Activated B cell treated with CpG ODN at 0.5 μM for 24 hours (primary cell): ENCODE measurements at regions not wholly inside any gene's neighbourhood (a gene's known extent, or its start where the extent isn't known, plus 50 kb on each side); places are given as distances from the start of the nearest gene placed in this dataset.

ENCODE experiments used
- ATAC-seq: fragments of 200-7000 bp; cut with Tn5 transposase; one replicate; pipeline ENCODE4 v1.10.0; 2021; ENCODE audit warnings: low read depth, mild to moderate bottlenecking, moderate library complexity
- CTCF ChIA-PET: fragments of 350-600 bp; sonication (Branson Sonifier 250); formaldehyde crosslinking; loops from one replicate; lab custom pipeline; 2021; ENCODE audit warnings: antibody characterized with exemption; lab: Charles Lee
- POLR2A ChIA-PET: fragments of 350-600 bp; sonication (Branson Sonifier 250); formaldehyde crosslinking; loops from one replicate; lab custom pipeline; 2021; ENCODE audit warnings: antibody characterized with exemption; lab: Charles Lee
- DNase-seq: peaks from one replicate; pipeline ENCODE4 v3.0.0; 2022
- H3K27ac Mint-ChIP-seq: one replicate; pipeline ENCODE4 v1.8.0; 2020; ENCODE audit warnings: mixed read lengths
- H3K27me3 Mint-ChIP-seq: one replicate; pipeline ENCODE4 v1.8.0; 2021; ENCODE audit warnings: mixed read lengths
- H3K36me3 Mint-ChIP-seq: one replicate; pipeline ENCODE4 v1.8.0; 2021; ENCODE audit warnings: low read depth, mixed read lengths
- H3K4me1 Mint-ChIP-seq: one replicate; pipeline ENCODE4 v1.8.0; 2021; ENCODE audit warnings: mixed read lengths
- H3K4me3 Mint-ChIP-seq: one replicate; pipeline ENCODE4 v1.8.0; 2020; ENCODE audit warnings: mild to moderate bottlenecking, mixed read lengths
- H3K9me3 Mint-ChIP-seq: one replicate; pipeline ENCODE4 v1.8.0; 2020; ENCODE audit warnings: mixed read lengths
- intact Hi-C: fragments of 100-400 bp; cut with micrococcal nuclease; formaldehyde crosslinking; loops from one replicate; pipeline ENCODE4 v1.15.1; 2024
- TF ChIP-seq, protein P1 (sequence below): fragments of 200-600 bp; IDR thresholded peaks from one replicate; pipeline ENCODE4 v1.8.0; 2022; ENCODE audit warnings: antibody characterized with exemption, mild to moderate bottlenecking

DNA sequence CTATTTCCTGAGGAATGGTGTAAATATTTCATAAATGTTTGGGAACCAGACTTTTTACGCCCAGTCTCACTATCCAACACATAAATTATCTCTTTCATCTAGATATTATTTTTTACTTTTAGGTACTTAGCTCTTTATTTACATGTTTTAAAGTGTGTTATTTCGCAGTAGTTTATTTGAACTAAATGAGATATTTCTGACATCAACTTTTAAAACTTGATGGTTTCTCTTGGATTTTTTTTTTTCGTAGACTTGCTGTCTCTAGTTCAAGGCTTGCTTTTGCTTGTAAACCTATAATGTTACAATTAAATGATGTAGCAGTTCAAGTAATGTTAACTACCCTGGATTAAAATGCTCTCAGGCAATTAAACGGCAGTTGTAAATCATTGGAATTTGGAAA, 241.7 kb upstream of the PDE3A start:
- Mint-ChIP-seq H3K4me1 (no peaks in the 10 kb centered on the region), H3K36me3 (no peaks in the 10 kb centered on the region), H3K27ac (no peak overlapping the region), H3K27me3 (no peaks in the 10 kb centered on the region), H3K9me3 (no peaks in the 10 kb centered on the region), H3K4me3 (no peak overlapping the region)
- DNase-seq (no peak), ATAC-seq (no peak)
- TF ChIP-seq, protein P1, sequence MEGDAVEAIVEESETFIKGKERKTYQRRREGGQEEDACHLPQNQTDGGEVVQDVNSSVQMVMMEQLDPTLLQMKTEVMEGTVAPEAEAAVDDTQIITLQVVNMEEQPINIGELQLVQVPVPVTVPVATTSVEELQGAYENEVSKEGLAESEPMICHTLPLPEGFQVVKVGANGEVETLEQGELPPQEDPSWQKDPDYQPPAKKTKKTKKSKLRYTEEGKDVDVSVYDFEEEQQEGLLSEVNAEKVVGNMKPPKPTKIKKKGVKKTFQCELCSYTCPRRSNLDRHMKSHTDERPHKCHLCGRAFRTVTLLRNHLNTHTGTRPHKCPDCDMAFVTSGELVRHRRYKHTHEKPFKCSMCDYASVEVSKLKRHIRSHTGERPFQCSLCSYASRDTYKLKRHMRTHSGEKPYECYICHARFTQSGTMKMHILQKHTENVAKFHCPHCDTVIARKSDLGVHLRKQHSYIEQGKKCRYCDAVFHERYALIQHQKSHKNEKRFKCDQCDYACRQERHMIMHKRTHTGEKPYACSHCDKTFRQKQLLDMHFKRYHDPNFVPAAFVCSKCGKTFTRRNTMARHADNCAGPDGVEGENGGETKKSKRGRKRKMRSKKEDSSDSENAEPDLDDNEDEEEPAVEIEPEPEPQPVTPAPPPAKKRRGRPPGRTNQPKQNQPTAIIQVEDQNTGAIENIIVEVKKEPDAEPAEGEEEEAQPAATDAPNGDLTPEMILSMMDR = no peak
- intact Hi-C loops = no loop called here
- POLR2A ChIA-PET = no interaction called here
- CTCF ChIA-PET = no interaction called here

DNA sequence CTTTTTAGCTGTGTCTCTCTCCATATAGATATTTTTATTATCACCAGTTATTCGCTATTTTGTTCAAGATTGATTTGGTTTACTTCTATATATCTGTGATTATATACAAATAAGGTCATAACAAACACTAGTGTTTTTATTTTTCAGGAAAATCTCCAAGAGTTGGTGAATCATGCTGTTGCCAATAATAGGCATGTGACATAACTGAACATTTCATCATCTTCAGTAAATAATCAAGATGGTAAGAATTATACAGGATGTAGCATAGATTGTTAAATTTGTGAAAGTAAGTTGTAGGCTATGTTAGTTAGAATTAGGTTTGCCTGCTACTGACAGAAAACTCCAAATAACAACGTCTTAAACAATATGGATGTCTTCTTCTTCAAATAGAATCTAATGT, 240.9 kb upstream of the PDE3A start:
- Mint-ChIP-seq H3K4me3 (no peak overlapping the region), H3K27ac (no peak overlapping the region), H3K27me3 (no peaks in the 10 kb centered on the region), H3K4me1 (no peaks in the 10 kb centered on the region), H3K9me3 (no peaks in the 10 kb centered on the region), H3K36me3 (no peaks in the 10 kb centered on the region)
- TF ChIP-seq, protein P1 = no peak
- DNase-seq (no peak), ATAC-seq (no peak)
- POLR2A ChIA-PET = no interaction called here
- intact Hi-C loops = no loop called here
- CTCF ChIA-PET = no interaction called here

DNA sequence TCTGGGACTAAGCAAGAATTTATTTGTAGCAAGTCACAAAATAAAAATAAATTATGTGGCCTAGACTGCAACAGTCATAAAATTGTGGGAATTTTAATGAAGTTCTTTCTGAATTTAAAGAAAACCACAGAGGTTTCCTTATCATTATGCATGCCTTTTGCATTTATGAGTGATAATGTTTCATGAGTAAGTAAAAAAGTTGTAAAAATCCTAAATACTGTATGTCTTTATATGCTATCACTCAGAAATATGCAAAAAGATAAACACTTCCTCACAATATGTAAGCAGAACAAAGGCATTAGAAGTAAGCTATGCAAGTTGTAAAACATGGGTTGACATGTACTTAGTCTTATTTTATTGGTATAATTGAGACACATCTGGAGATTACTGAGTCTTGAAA, 239.4 kb upstream of the PDE3A start:
- Mint-ChIP-seq H3K27ac (no peak overlapping the region), H3K4me3 (no peak overlapping the region), H3K27me3 (no peaks in the 10 kb centered on the region), H3K4me1 (no peaks in the 10 kb centered on the region), H3K9me3 (no peaks in the 10 kb centered on the region), H3K36me3 (no peaks in the 10 kb centered on the region)
- ChIA-PET POLR2A (no interaction called here), CTCF (no interaction called here)
- ATAC-seq = no peak
- intact Hi-C loops = no loop called here
- TF ChIP-seq, protein P1 = no peak
- DNase-seq = no peak

DNA sequence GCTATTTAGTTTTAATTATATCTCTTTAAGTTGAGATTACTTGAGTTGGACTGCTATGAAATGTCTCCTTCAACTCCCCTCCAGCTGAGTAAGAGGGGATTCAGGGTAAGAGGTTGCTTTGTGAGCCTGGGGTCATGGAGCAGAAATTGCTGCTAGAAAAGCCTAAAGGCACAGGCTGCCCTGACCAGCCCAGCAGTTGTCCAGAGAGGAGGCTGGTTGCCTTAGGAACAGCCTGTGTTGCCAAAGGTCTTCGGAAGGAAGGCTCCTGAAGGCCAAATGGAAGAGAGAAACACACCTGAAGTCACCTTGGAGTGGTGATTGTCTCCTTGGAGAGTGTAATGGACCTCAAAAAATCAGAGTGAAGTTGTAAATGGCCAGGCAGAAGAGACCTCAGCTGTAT, 235.5 kb upstream of the PDE3A start:
- ChIA-PET POLR2A (no interaction called here), CTCF (no interaction called here)
- no peaks in the 10 kb centered on the region for H3K4me1 Mint-ChIP-seq
- intact Hi-C loops = no loop called here
- H3K9me3 Mint-ChIP-seq = peaks cover 4% of the 10 kb centered on the region
- H3K27me3 Mint-ChIP-seq = no peaks in the 10 kb centered on the region
- DNase-seq (no peak), ATAC-seq (no peak)
- H3K4me3 Mint-ChIP-seq = no peak overlapping the region
- H3K27ac Mint-ChIP-seq = no peak overlapping the region
- TF ChIP-seq, protein P1 = no peak
- H3K36me3 Mint-ChIP-seq = no peaks in the 10 kb centered on the region

DNA sequence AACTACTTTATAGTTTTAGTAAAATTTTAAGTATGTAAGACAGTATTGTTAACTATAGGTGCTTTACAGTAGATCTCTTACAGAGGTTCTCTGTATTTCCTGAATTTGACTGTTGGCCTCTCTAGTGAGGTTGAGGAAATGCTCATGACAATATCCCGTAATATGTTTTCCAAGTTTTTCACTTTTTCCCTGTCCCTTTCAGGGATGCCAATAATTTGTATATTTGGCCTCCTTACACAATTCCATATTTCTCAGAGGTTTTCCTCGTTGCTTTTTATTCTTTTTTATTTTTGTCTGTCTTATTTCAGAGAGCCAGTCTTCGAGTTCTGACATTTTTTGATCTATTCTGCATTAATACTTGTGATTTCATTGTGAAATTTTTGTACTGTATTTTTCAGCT, 233.7 kb upstream of the PDE3A start:
- TF ChIP-seq, protein P1 = no peak
- ChIA-PET POLR2A (no interaction called here), CTCF (no interaction called here)
- Mint-ChIP-seq H3K27me3 (no peaks in the 10 kb centered on the region), H3K9me3 (peaks cover 4% of the 10 kb centered on the region), H3K4me1 (no peaks in the 10 kb centered on the region), H3K4me3 (no peak overlapping the region), H3K36me3 (no peaks in the 10 kb centered on the region), H3K27ac (no peak overlapping the region)
- ATAC-seq = no peak
- no peak for DNase-seq
- intact Hi-C loops = no loop called here
